HCT116 (cell line): ENCODE measurements at regions not wholly inside any gene's neighbourhood (a gene's known extent, or its start where the extent isn't known, plus 50 kb on each side); places are given as distances from the start of the nearest gene placed in this dataset.

Source experiments
- ATAC-seq: fragments of 200-7000 bp; cut with Tn5 transposase; 2 replicates; pipeline ENCODE4 v1.9.1; 2020; ENCODE audit warnings: mild to moderate bottlenecking, moderate library complexity
- BruUV-seq: library from RNA; stranded (reverse); fragments of 400-500 nt; replicated peaks from 2 replicates; lab custom pipeline; 2021; lab: Mats Ljungman, UMichigan
- CTCF ChIA-PET: fragments of 300-600 bp; sonication (Branson Sonifier 250); formaldehyde crosslinking; loops from one replicate; lab custom pipeline; 2021; ENCODE audit warnings: antibody characterized with exemption; lab: Charles Lee
- POLR2A ChIA-PET: fragments of 300-600, 350-600 bp; sonication (Branson Sonifier 250); formaldehyde crosslinking; loops from one replicate; lab custom pipeline; 2021; ENCODE audit warnings: antibody characterized with exemption; lab: Charles Lee
- RAD21 ChIA-PET, 2 experiments: fragments of 300-600 bp; sonication (Branson Sonifier 250); formaldehyde crosslinking; loops; one replicate each; lab custom pipeline; 2023; ENCODE audit warnings: low total read pairs in 2 of 2; ENCODE audit not compliant: uncharacterized antibody in 2 of 2, unreplicated experiment in 2 of 2, low non-redundant PET in 1 of 2; lab: Charles Lee
- DNase-seq: peaks from one replicate; pipeline ENCODE4 v3.0.0-alpha.2; 2010; ENCODE audit warnings: low read depth, low spot score
- H2AFZ ChIP-seq: fragments of 200-600 bp; shearing (Covaris generic), sonication (generic); 2 replicates; pipeline ENCODE4 v1.6.1; 2017; ENCODE audit warnings: low read depth, mixed run types, mixed read lengths, antibody characterized with exemption, low read length; ENCODE audit not compliant: poor library complexity, severe bottlenecking
- H3K27ac ChIP-seq: 2 replicates; pipeline ENCODE4 v1.5.1; 2012; ENCODE audit warnings: low read depth, low read length
- H3K27me3 ChIP-seq: fragments of 200-600 bp; sonication (generic); 2 replicates; pipeline ENCODE4 v1.6.1; 2016; ENCODE audit warnings: mixed run types, low read length, mixed read lengths; ENCODE audit not compliant: insufficient read depth
- H3K36me3 ChIP-seq, 2 experiments: fragments of 200-500 bp in 1 of 2; fragments of 200-600 bp in 1 of 2; sonication (Bioruptor generic) in 1 of 2; sonication (generic) in 1 of 2; 2 replicates each; pipeline versions ENCODE4 v1.5.1 to v1.6.1; 2014 to 2016; ENCODE audit warnings: low read length in 2 of 2, inconsistent platforms in 1 of 2, mixed read lengths in 1 of 2, mixed run types in 1 of 2; ENCODE audit not compliant: insufficient read depth in 2 of 2, control insufficient read depth in 1 of 2
- H3K4me1 ChIP-seq, 2 experiments: fragments of 200-600 bp in 1 of 2; sonication (generic) in 1 of 2; 2 replicates each; pipeline versions ENCODE4 v1.5.1 to v1.6.1; 2012 to 2017; ENCODE audit warnings: low read length in 2 of 2, inconsistent platforms in 1 of 2, mild to moderate bottlenecking in 1 of 2, mixed read lengths in 1 of 2, mixed run types in 1 of 2, moderate library complexity in 1 of 2; ENCODE audit not compliant: insufficient read depth in 2 of 2, control insufficient read depth in 1 of 2
- H3K4me2 ChIP-seq: fragments of 200-600 bp; sonication (generic); 2 replicates; pipeline ENCODE4 v1.6.1; 2017; ENCODE audit warnings: mixed run types, low read length, mixed read lengths
- H3K4me3 ChIP-seq, 2 experiments: fragments of 200-600 bp in 1 of 2; sonication (generic) in 1 of 2; replicated peaks in 1 of 2; 2 replicates each; pipeline ENCODE4 v1.5.1; 2011 to 2016; ENCODE audit warnings: low read length in 2 of 2, control low read depth in 1 of 2, low read depth in 1 of 2, mild to moderate bottlenecking in 1 of 2, mixed read lengths in 1 of 2, mixed run types in 1 of 2
- H3K79me2 ChIP-seq: fragments of 200-600 bp; sonication (generic); 2 replicates; pipeline ENCODE4 v1.6.1; 2017; ENCODE audit warnings: mild to moderate bottlenecking, mixed run types, low read length, moderate library complexity, mixed read lengths; ENCODE audit not compliant: insufficient read depth
- H3K9ac ChIP-seq: fragments of 200-600 bp; sonication (generic); 2 replicates; pipeline ENCODE4 v1.6.1; 2016; ENCODE audit warnings: low read length, mixed read lengths
- H3K9me2 ChIP-seq: fragments of 200-600 bp; sonication (generic), shearing (Covaris generic); 2 replicates; pipeline ENCODE4 v1.6.1; 2017; ENCODE audit warnings: mixed run types, mild to moderate bottlenecking, moderate library complexity; ENCODE audit not compliant: insufficient read depth
- H3K9me3 ChIP-seq, 2 experiments: fragments of 200-500 bp in 1 of 2; fragments of 200-600 bp in 1 of 2; sonication (Bioruptor generic) in 1 of 2; sonication (generic) in 1 of 2; 2 replicates each; pipeline ENCODE4 v1.6.1; 2014 to 2017; ENCODE audit warnings: low read length in 2 of 2, mixed read lengths in 2 of 2, inconsistent platforms in 1 of 2, low read depth in 1 of 2, mild to moderate bottlenecking in 1 of 2, mixed run types in 1 of 2, moderate library complexity in 1 of 2; ENCODE audit not compliant: control insufficient read depth in 1 of 2, insufficient read depth in 1 of 2
- H4K20me1 ChIP-seq: fragments of 200-600 bp; sonication (generic), shearing (Covaris generic); 2 replicates; pipeline ENCODE4 v1.6.1; 2017; ENCODE audit warnings: mixed run types, mild to moderate bottlenecking, moderate library complexity; ENCODE audit not compliant: insufficient read depth
- CEBPB ChIP-seq: IDR thresholded peaks from 2 replicates; pipeline ENCODE4 v1.6.1; 2012; ENCODE audit warnings: low read depth
- EGR1 ChIP-seq: IDR thresholded peaks from 2 replicates; pipeline ENCODE4 v1.6.1; 2012; ENCODE audit warnings: low read depth
- ELF1 ChIP-seq: IDR thresholded peaks from 2 replicates; pipeline ENCODE4 v1.6.1; 2012; ENCODE audit warnings: low read depth, borderline replicate concordance
- EZH2phosphoT487 ChIP-seq: fragments of 200-600 bp; IDR thresholded peaks from 2 replicates; pipeline ENCODE4 v1.6.1; 2018; ENCODE audit warnings: antibody characterized with exemption, borderline replicate concordance
- POLR2A ChIP-seq: IDR thresholded peaks from 2 replicates; pipeline ENCODE4 v1.7.0; 2011; ENCODE audit warnings: borderline replicate concordance; ENCODE audit not compliant: insufficient read depth, insufficient read length; ENCODE audit errors: extremely low read depth
- RAD21 ChIP-seq: IDR thresholded peaks from 2 replicates; pipeline ENCODE4 v1.6.1; 2012; ENCODE audit warnings: low read depth, mild to moderate bottlenecking
- SRF ChIP-seq: IDR thresholded peaks from 2 replicates; pipeline ENCODE4 v1.6.1; 2012; ENCODE audit warnings: low read depth
- intact Hi-C: fragments of 100-400 bp; cut with micrococcal nuclease; formaldehyde crosslinking; loops from 2 replicates; pipeline ENCODE4 v1.10.0; 2022
- TF ChIP-seq, protein P1 (sequence below), 3 experiments: fragments of 200-600 bp in 1 of 3; sonication (generic) in 1 of 3; IDR thresholded peaks in 2 of 3; conservative IDR thresholded peaks in 1 of 3; 2 replicates each; pipeline ENCODE4 v1.5.1; 2012 to 2017; ENCODE audit warnings: low read depth in 2 of 3, low read length in 2 of 3, antibody characterized with exemption in 1 of 3, borderline replicate concordance in 1 of 3, control low read depth in 1 of 3, mild to moderate bottlenecking in 1 of 3, mixed read lengths in 1 of 3, mixed run types in 1 of 3, moderate library complexity in 1 of 3; ENCODE audit not compliant: insufficient read depth in 1 of 3
- TF ChIP-seq, protein P2 (sequence below): IDR thresholded peaks from 2 replicates; pipeline ENCODE4 v1.6.1; 2011; ENCODE audit warnings: mild to moderate bottlenecking, low read length, moderate library complexity; ENCODE audit not compliant: insufficient replicate concordance; ENCODE audit errors: extremely low read depth

DNA sequence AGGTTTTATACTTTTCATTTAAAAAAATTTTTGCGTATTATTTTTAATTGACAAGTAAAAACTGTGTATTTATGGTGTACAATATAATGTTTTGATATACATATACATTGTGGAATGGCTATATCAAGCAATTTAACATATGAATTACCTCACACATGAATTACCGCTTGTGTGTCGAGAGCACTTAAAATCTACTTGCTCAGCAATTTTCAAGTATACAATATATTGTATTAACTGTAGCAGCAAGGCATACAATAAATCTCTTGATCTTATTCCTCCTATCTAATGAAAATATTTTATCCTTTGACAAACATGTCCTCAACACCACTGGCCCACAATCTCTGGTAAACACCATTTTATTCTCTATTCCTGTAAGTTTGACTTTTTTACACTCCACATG lies 224.4 kb upstream of the CYLC2 start:
- intact Hi-C loops, result no loop called here

More for the DNA sequence above, 224.4 kb upstream of the CYLC2 start:
- ChIA-PET POLR2A (no interaction called here), RAD21 (no interaction called here), CTCF (no interaction called here)
- Histone ChIP-seq H4K20me1 (no peaks in the 10 kb centered on the region), H3K4me3 (no peak overlapping the region), H3K4me1 (no peaks in the 10 kb centered on the region), H3K9me2 (no peaks in the 10 kb centered on the region), H3K79me2 (no peaks in the 10 kb centered on the region), H3K9me3 (peaks cover 0 to 8% of the 10 kb centered on the region in 2 experiments; a peak in 2 of 4 replicates), H3K4me2 (no peak overlapping the region), H3K36me3 (no peaks in the 10 kb centered on the region), H2AFZ (no peak overlapping the region), H3K27ac (no peak overlapping the region), H3K9ac (no peak overlapping the region), H3K27me3 (no peaks in the 10 kb centered on the region)
- ATAC-seq (no peak), DNase-seq (no peak)
- BruUV-seq, result no TSS peak
- no peak for TF ChIP-seq ELF1
- TF ChIP-seq, protein P1, sequence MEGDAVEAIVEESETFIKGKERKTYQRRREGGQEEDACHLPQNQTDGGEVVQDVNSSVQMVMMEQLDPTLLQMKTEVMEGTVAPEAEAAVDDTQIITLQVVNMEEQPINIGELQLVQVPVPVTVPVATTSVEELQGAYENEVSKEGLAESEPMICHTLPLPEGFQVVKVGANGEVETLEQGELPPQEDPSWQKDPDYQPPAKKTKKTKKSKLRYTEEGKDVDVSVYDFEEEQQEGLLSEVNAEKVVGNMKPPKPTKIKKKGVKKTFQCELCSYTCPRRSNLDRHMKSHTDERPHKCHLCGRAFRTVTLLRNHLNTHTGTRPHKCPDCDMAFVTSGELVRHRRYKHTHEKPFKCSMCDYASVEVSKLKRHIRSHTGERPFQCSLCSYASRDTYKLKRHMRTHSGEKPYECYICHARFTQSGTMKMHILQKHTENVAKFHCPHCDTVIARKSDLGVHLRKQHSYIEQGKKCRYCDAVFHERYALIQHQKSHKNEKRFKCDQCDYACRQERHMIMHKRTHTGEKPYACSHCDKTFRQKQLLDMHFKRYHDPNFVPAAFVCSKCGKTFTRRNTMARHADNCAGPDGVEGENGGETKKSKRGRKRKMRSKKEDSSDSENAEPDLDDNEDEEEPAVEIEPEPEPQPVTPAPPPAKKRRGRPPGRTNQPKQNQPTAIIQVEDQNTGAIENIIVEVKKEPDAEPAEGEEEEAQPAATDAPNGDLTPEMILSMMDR (IDR thresholded peaks at IDR 0.05 in 2 of 3, conservative IDR thresholded peaks at IDR 0.05 in 1 of 3; ENCODE audit: borderline replicate concordance in 1 of 3, insufficient read depth in 1 of 3, low read depth in 2 of 3, low read length in 2 of 3), result no peak
- TF ChIP-seq CEBPB, result no peak
- TF ChIP-seq SRF, result no peak
- TF ChIP-seq EZH2phosphoT487, result no peak
- TF ChIP-seq EGR1, result no peak
- TF ChIP-seq, protein P2, sequence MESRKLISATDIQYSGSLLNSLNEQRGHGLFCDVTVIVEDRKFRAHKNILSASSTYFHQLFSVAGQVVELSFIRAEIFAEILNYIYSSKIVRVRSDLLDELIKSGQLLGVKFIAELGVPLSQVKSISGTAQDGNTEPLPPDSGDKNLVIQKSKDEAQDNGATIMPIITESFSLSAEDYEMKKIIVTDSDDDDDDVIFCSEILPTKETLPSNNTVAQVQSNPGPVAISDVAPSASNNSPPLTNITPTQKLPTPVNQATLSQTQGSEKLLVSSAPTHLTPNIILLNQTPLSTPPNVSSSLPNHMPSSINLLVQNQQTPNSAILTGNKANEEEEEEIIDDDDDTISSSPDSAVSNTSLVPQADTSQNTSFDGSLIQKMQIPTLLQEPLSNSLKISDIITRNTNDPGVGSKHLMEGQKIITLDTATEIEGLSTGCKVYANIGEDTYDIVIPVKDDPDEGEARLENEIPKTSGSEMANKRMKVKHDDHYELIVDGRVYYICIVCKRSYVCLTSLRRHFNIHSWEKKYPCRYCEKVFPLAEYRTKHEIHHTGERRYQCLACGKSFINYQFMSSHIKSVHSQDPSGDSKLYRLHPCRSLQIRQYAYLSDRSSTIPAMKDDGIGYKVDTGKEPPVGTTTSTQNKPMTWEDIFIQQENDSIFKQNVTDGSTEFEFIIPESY, result no peak
- TF ChIP-seq POLR2A, result no peak
- TF ChIP-seq RAD21, result no peak
